ENCODE measurements at regions not wholly inside any gene's neighbourhood (a gene's known extent, or its start where the extent isn't known, plus 50 kb on each side); places are given as distances from the start of the nearest gene placed in this dataset.

- no peak for TF ChIP-seq CTCF (IDR thresholded peaks at IDR 0.05; ENCODE audit: control insufficient read depth, extremely low read depth, insufficient read depth)
- no peak for DNase-seq (ENCODE audit: low read depth)
Measured at GRCh38 chr6:53974941-53975340, 136.3 kb upstream of the MLIP start.

GRCh38 chr6:53975941-53976615 is 135.2 kb upstream of the MLIP start:
- no peak for DNase-seq (ENCODE audit: low read depth)
- TF ChIP-seq CTCF (IDR thresholded peaks at IDR 0.05; ENCODE audit: control insufficient read depth, extremely low read depth, insufficient read depth), result no peak
- H3K4me3 ChIP-seq (ENCODE audit: low read depth, low read length), result no peak overlapping the region

More at GRCh38 chr6:53974941-53975340, 136.3 kb upstream of the MLIP start:
- H3K4me3 ChIP-seq (ENCODE audit: low read depth, low read length), result no peak overlapping the region

GRCh38 chr6:53977551-53977950 is 133.7 kb upstream of the MLIP start:
- no peak overlapping the region for H3K4me3 ChIP-seq (ENCODE audit: low read depth, low read length)
- no peak for DNase-seq (ENCODE audit: low read depth)
- no peak for TF ChIP-seq CTCF (IDR thresholded peaks at IDR 0.05; ENCODE audit: control insufficient read depth, extremely low read depth, insufficient read depth)

- TF ChIP-seq CTCF (IDR thresholded peaks at IDR 0.05; ENCODE audit: control insufficient read depth, extremely low read depth, insufficient read depth), result peak; percentile 78
- peak; percentile 10 for DNase-seq (ENCODE audit: low read depth)
Measured at GRCh38 chr6:53979468-53980067, 131.7 kb upstream of the MLIP start.

GRCh38 chr6:53982366-53983050 is 128.7 kb upstream of the MLIP start:
- DNase-seq (ENCODE audit: low read depth), result no peak
- no peak overlapping the region for H3K4me3 ChIP-seq (ENCODE audit: low read depth, low read length)
- TF ChIP-seq CTCF (IDR thresholded peaks at IDR 0.05; ENCODE audit: control insufficient read depth, extremely low read depth, insufficient read depth), result no peak

More at GRCh38 chr6:53979468-53980067, 131.7 kb upstream of the MLIP start:
- H3K4me3 ChIP-seq (ENCODE audit: low read depth, low read length), result no peak overlapping the region

- no peak for TF ChIP-seq CTCF (IDR thresholded peaks at IDR 0.05; ENCODE audit: control insufficient read depth, extremely low read depth, insufficient read depth)
- no peak for DNase-seq (ENCODE audit: low read depth)
Measured at GRCh38 chr6:53983301-53983700, 127.9 kb upstream of the MLIP start.

More at GRCh38 chr6:53983301-53983700, 127.9 kb upstream of the MLIP start:
- H3K4me3 ChIP-seq (ENCODE audit: low read depth, low read length), result no peak overlapping the region
